ENCODE measurements at regions not wholly inside any gene's neighbourhood (a gene's known extent, or its start where the extent isn't known, plus 50 kb on each side); places are given as distances from the start of the nearest gene placed in this dataset.

GRCh38 chr6:168232528-168232927 is 87.0 kb downstream of the DACT2 start:
- Histone ChIP-seq H3K4me1 (ENCODE audit: control insufficient read depth, insufficient read depth, low read length) (peaks cover 5% of the 10 kb centered on the region), H3K27ac (ENCODE audit: low read depth, low read length) (no peak overlapping the region), H3K9ac (ENCODE audit: extremely low read depth, low read length, poor library complexity, severe bottlenecking) (no peak overlapping the region), H3K36me3 (ENCODE audit: control insufficient read depth, insufficient read depth, low read length) (no peaks in the 10 kb centered on the region), H3K4me3 (ENCODE audit: low read length) (no peak overlapping the region), H3K9me3 (ENCODE audit: control insufficient read depth, low read length) (peaks cover under 1% of the 10 kb centered on the region), H3K27me3 (ENCODE audit: control insufficient read depth, insufficient read depth, low read length, poor library complexity, severe bottlenecking) (no peaks in the 10 kb centered on the region)
- 43 to 67% methylated on average over 1 to 8 of the region's 11 CpGs for WGBS, 2 experiments (ENCODE audit: insufficient coverage in 1 of 2, insufficient read length in 1 of 2)
- Mint-ChIP-seq H3K27ac (no peak overlapping the region), H3K4me1 (peaks cover 14% of the 10 kb centered on the region), H3K4me3 (no peak overlapping the region), H3K36me3 (ENCODE audit: low read depth) (no peaks in the 10 kb centered on the region), H3K9me3 (no peaks in the 10 kb centered on the region), H3K27me3 (ENCODE audit: insufficient read depth) (no peaks in the 10 kb centered on the region)
- TF ChIP-seq CTCF (conservative IDR thresholded peaks at IDR 0.05), result no peak
- no peak for DNase-seq

- Histone ChIP-seq H3K4me3 (ENCODE audit: low read length) (no peak overlapping the region), H3K27ac (ENCODE audit: low read depth, low read length) (no peak overlapping the region), H3K27me3 (ENCODE audit: control insufficient read depth, insufficient read depth, low read length, poor library complexity, severe bottlenecking) (no peaks in the 10 kb centered on the region), H3K9ac (ENCODE audit: extremely low read depth, low read length, poor library complexity, severe bottlenecking) (no peak overlapping the region), H3K9me3 (ENCODE audit: control insufficient read depth, low read length) (no peaks in the 10 kb centered on the region), H3K4me1 (ENCODE audit: control insufficient read depth, insufficient read depth, low read length) (peaks cover 5% of the 10 kb centered on the region), H3K36me3 (ENCODE audit: control insufficient read depth, insufficient read depth, low read length) (no peaks in the 10 kb centered on the region)
- no peaks in the 10 kb centered on the region for H3K9me3 Mint-ChIP-seq
- H3K36me3 Mint-ChIP-seq (ENCODE audit: low read depth), result no peaks in the 10 kb centered on the region
- DNase-seq, result no peak
- no peaks in the 10 kb centered on the region for H3K27me3 Mint-ChIP-seq (ENCODE audit: insufficient read depth)
- WGBS, 2 experiments (ENCODE audit: insufficient coverage in 1 of 2, insufficient read length in 1 of 2), result 65 to 72% methylated on average over 6 of the region's 6 CpGs
- H3K4me3 Mint-ChIP-seq, result no peak overlapping the region
- H3K27ac Mint-ChIP-seq, result no peak overlapping the region
- no peak for TF ChIP-seq CTCF (conservative IDR thresholded peaks at IDR 0.05)
- peaks cover 17% of the 10 kb centered on the region for H3K4me1 Mint-ChIP-seq
Measured at GRCh38 chr6:168232062-168232461, 87.5 kb downstream of the DACT2 start.

GRCh38 chr6:168231393-168231957 is 88.1 kb downstream of the DACT2 start:
- no peak overlapping the region for H3K27ac ChIP-seq (ENCODE audit: low read depth, low read length)
- H3K9me3 ChIP-seq (ENCODE audit: control insufficient read depth, low read length), result no peaks in the 10 kb centered on the region
- 93% methylated on average over 7 to 8 of the region's 8 CpGs for WGBS, 2 experiments (ENCODE audit: insufficient coverage in 1 of 2, insufficient read length in 1 of 2)
- H3K9ac ChIP-seq (ENCODE audit: extremely low read depth, low read length, poor library complexity, severe bottlenecking), result no peak overlapping the region
- no peaks in the 10 kb centered on the region for H3K36me3 Mint-ChIP-seq (ENCODE audit: low read depth)
- no peak overlapping the region for H3K27ac Mint-ChIP-seq
- no peaks in the 10 kb centered on the region for H3K27me3 Mint-ChIP-seq (ENCODE audit: insufficient read depth)
- no peak for TF ChIP-seq CTCF (conservative IDR thresholded peaks at IDR 0.05)
- H3K4me1 Mint-ChIP-seq, result peaks cover 21% of the 10 kb centered on the region
- no peak for DNase-seq
- H3K4me1 ChIP-seq (ENCODE audit: control insufficient read depth, insufficient read depth, low read length), result peaks cover 5% of the 10 kb centered on the region
- H3K4me3 Mint-ChIP-seq, result no peak overlapping the region
- H3K36me3 ChIP-seq (ENCODE audit: control insufficient read depth, insufficient read depth, low read length), result no peaks in the 10 kb centered on the region
- no peak overlapping the region for H3K4me3 ChIP-seq (ENCODE audit: low read length)
- H3K9me3 Mint-ChIP-seq, result no peaks in the 10 kb centered on the region
- no peaks in the 10 kb centered on the region for H3K27me3 ChIP-seq (ENCODE audit: control insufficient read depth, insufficient read depth, low read length, poor library complexity, severe bottlenecking)

Measured in endodermal cell (in vitro differentiated cells).